ENCODE measurements at regions not wholly inside any gene's neighbourhood (a gene's known extent, or its start where the extent isn't known, plus 50 kb on each side); places are given as distances from the start of the nearest gene placed in this dataset.
"Not testable (repeated sequence)": the region's sequence is repeated elsewhere in the genome, so short reads cannot be mapped to it uniquely, and the experiment has no call there.

GRCh38 chr10:42351745-42352144 lies 286.6 kb downstream of the ZNF33B start:
- no peak for DNase-seq

- not testable (repeated sequence) for DNase-seq
Measured at GRCh38 chr10:42336593-42337337, 301.6 kb downstream of the ZNF33B start.

- DNase-seq: not testable (repeated sequence)
Measured at GRCh38 chr10:42335653-42336296, 302.6 kb downstream of the ZNF33B start.

GRCh38 chr10:42304341-42304740 lies 334.0 kb downstream of the ZNF33B start:
- DNase-seq: no peak

DNA sequence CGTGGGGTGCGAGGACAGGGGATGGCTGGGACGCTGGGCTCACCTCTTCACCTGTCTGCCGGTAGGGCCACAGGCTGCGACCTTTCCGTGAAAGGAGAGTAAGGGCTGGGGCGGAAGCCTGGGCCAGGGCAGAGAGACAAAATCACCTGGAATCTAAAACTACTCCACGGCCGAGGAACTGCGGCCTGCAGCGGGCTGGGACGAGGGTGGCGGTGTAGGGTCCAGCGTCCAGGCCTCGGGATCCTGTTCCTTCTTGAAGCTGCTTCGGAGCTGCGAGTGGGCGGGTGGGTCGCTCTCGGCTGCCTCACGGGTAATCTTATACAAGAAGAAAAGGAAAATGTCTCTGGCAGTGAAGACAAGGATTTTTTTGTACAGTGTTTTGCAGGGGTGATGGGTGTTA lies 356.5 kb downstream of the ZNF33B start:
- DNase-seq: not testable (repeated sequence)

GRCh38 chr10:42269788-42270187 lies 368.6 kb downstream of the ZNF33B start:
- DNase-seq: not testable (repeated sequence)

GRCh38 chr10:42263259-42263658 lies 375.1 kb downstream of the ZNF33B start:
- DNase-seq: not testable (repeated sequence)

GRCh38 chr10:42243002-42243401 lies 395.4 kb downstream of the ZNF33B start:
- not testable (repeated sequence) for DNase-seq

- DNase-seq: no peak
Measured at GRCh38 chr10:42242135-42242805, 396.1 kb downstream of the ZNF33B start.

- not testable (repeated sequence) for DNase-seq
Measured at GRCh38 chr10:42236401-42236800, 402.0 kb downstream of the ZNF33B start.

DNA sequence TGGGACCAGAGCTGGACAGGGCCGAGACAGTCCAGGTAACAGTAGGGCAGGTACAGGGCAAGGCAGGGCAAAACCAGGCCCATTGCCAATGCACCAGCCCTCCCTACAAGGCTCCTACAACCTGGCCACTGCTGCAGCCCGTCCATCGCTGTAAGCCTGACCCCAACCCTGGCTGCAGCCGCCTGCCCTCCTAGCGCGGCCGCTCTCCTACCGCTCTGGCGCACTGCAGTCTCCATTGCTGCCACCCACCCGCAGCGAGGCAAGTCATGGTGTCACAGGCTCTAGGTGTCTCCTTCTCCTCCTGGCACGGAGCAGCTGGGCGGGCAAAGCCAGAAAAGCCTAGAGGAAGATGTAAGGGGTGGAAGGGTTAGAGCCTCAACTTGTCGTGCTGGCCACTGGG lies 402.6 kb downstream of the ZNF33B start:
- DNase-seq: not testable (repeated sequence)

GRCh38 chr10:42235241-42235640 lies 403.1 kb downstream of the ZNF33B start:
- DNase-seq: not testable (repeated sequence)

DNA sequence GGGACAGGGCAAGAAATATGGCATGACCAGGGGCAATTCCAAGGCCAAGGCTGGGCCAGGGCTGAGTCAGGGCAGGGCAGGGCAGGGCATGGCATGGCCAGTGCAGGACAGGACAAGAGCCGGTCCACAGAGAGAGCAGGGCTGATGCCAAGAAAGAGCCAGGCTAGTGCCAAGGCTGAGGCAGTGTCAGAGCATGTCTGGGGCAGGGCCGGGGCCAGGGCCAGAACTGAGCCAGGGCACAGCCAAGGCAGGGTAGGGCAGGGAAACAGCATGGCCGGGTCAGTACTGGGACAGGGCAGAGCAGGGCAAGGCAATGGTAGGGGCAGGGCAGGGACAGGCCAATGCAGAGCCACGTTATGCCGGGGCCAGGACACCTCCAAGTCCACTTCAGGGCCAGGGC lies 403.9 kb downstream of the ZNF33B start:
- not testable (repeated sequence) for DNase-seq

- DNase-seq: not testable (repeated sequence)
Measured at GRCh38 chr10:42233461-42234206, 404.7 kb downstream of the ZNF33B start.

DNA sequence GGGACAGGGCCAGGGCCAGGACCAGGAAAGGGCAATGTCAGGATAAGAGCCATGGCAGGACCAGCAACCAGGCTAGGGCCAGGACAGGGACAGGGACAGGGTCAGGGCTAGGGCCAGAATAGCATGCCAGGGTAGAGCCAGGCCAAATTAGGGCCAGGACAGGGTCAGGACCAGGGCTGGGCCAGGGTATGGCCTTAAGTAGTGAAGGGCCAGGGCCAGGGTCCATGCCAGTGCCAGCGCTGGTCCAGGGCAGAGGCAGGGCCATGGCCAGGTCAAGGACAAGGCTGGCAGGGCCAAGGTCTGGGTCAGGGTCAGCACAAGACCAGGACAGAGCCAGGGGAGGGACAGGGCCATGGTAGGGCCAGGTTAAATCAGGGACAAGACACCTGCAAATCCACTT lies 405.4 kb downstream of the ZNF33B start:
- not testable (repeated sequence) for DNase-seq

DNA sequence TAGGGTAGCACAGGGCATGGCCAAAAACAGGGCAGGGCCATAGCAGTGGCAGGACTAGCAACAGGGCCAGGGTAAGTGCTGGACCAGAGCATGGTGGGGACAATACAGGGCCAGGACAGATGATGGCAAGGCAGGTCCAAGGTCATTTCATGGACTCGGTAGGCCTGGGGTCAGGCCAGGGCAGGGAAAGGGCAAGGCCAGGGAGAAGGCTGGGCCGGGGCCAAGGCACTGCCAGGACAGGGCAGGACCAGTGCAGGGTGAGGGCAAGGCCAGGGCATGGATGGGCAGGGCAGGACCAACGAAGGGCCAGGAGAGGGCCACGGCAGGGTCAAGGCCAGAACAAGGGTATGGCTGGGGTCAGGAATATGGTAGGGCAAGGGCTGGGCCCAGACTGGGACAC lies 407.6 kb downstream of the ZNF33B start:
- DNase-seq: not testable (repeated sequence)

GRCh38 chr10:42230115-42230514 lies 408.3 kb downstream of the ZNF33B start:
- DNase-seq: not testable (repeated sequence)

- not testable (repeated sequence) for DNase-seq
Measured at GRCh38 chr10:42227859-42228258, 410.5 kb downstream of the ZNF33B start.

DNA sequence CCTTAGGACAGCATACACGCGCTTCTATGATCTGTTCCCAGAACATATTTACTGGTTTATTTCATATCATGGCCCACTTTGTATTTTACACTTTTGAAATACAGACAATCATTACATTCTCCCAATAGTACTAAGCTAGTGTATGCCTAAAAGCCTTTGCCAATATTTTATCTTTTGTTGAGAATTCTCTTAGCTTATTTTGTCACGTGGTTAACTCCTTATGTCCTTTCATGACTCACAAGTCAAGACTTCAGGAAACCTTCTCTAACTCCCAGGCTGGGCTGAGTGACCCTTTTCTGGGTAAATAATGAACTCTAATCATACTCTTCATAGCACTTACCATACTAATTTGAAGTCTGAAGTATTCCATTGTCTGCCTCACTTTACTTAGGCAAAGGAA lies 444.8 kb downstream of the ZNF33B start:
- not testable (repeated sequence) for DNase-seq

DNA sequence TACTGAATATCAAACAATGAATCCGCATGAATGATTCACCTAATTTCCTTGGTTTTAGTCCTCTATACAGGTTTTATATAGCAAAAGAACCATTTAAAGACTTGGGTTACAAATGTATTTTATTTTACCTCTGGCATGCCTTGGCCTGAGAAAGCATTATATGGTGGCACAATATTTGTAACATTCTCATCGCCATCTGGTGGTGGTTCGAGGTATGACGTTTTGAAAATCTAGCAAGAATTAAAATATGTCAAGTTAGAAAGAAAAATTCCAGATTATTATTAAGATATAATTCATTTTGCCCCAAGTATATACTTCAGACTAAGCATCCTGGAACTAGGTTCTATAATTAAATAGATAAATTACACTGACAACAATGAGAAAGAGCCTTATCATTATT lies 445.9 kb downstream of the ZNF33B start:
- DNase-seq: peak; percentile 39 to 42

- DNase-seq: not testable (repeated sequence)
Measured at GRCh38 chr10:42187501-42188195, 450.7 kb downstream of the ZNF33B start.

Measured in stimulated activated CD4-positive, alpha-beta T cell treated with anti-CD3 and anti-CD28 coated beads, Interleukin-2, amount 100 ng/mL, for 48 hours (primary cell).